Loucy (cell line): ENCODE measurements at regions not wholly inside any gene's neighbourhood (a gene's known extent, or its start where the extent isn't known, plus 50 kb on each side); places are given as distances from the start of the nearest gene placed in this dataset.

ENCODE experiments used
- H2AFZ ChIP-seq: fragments of 200-600 bp; sonication (generic); 2 replicates; pipeline ENCODE4 v1.6.0; 2016; ENCODE audit warnings: antibody characterized with exemption, mild to moderate bottlenecking, low read length, moderate library complexity
- H3F3A ChIP-seq: fragments of 200-600 bp; 2 replicates; pipeline ENCODE4 v1.6.0; 2016; ENCODE audit warnings: antibody characterized with exemption, low read depth, mild to moderate bottlenecking
- H3K27me3 ChIP-seq: fragments of 200-600 bp; sonication (generic); 2 replicates; pipeline ENCODE4 v1.6.1; 2014; ENCODE audit warnings: low read length, mild to moderate bottlenecking; ENCODE audit not compliant: insufficient read depth, poor library complexity, severe bottlenecking
- H3K36me3 ChIP-seq: fragments of 200-600 bp; sonication (generic); 2 replicates; pipeline ENCODE4 v1.6.1; 2016; ENCODE audit warnings: low read length; ENCODE audit not compliant: insufficient read depth
- H3K4me1 ChIP-seq: fragments of 200-600 bp; sonication (generic); 2 replicates; pipeline ENCODE4 v1.5.1; 2014; ENCODE audit warnings: low read length, mild to moderate bottlenecking; ENCODE audit not compliant: insufficient read depth, poor library complexity, severe bottlenecking
- H3K4me2 ChIP-seq: fragments of 200-600 bp; sonication (generic); 2 replicates; pipeline ENCODE4 v1.6.0; 2014; ENCODE audit warnings: antibody characterized with exemption, low read length, low read depth, mild to moderate bottlenecking; ENCODE audit not compliant: poor library complexity, severe bottlenecking
- H3K4me3 ChIP-seq: fragments of 200-600 bp; sonication (generic); 2 replicates; pipeline ENCODE4 v1.5.1; 2014; ENCODE audit warnings: low read length, mild to moderate bottlenecking, mixed read lengths; ENCODE audit not compliant: poor library complexity, severe bottlenecking
- H3K79me2 ChIP-seq: fragments of 200-600 bp; sonication (generic); 2 replicates; pipeline ENCODE4 v1.6.1; 2014; ENCODE audit warnings: low read length; ENCODE audit not compliant: insufficient read depth
- H3K9ac ChIP-seq: fragments of 200-600 bp; sonication (generic); 2 replicates; pipeline ENCODE4 v1.6.0; 2014; ENCODE audit warnings: mild to moderate bottlenecking, low read depth, low read length, moderate library complexity; ENCODE audit not compliant: poor library complexity, severe bottlenecking
- H3K9me2 ChIP-seq: fragments of 200-600 bp; sonication (generic); replicated peaks from 2 replicates; pipeline ENCODE4 v1.6.1; 2016; ENCODE audit warnings: low read depth, low read length, mixed read lengths
- H3K9me3 ChIP-seq: fragments of 200-600 bp; sonication (generic); 2 replicates; pipeline ENCODE4 v1.6.1; 2014; ENCODE audit warnings: mild to moderate bottlenecking, antibody characterized with exemption, low read length, low read depth; ENCODE audit not compliant: insufficient read depth
- H4K20me1 ChIP-seq: fragments of 200-600 bp; sonication (generic); 2 replicates; pipeline ENCODE4 v1.6.0; 2014; ENCODE audit warnings: antibody characterized with exemption, low read length, mild to moderate bottlenecking; ENCODE audit not compliant: insufficient read depth, poor library complexity, severe bottlenecking
- EZH2phosphoT487 ChIP-seq: fragments of 200-600 bp; IDR thresholded peaks from 2 replicates; pipeline ENCODE4 v1.6.1; 2018; ENCODE audit warnings: antibody characterized with exemption, mild to moderate bottlenecking, moderate library complexity, borderline replicate concordance
- TF ChIP-seq, protein P1 (sequence below): fragments of 200-600 bp; sonication (generic); conservative IDR thresholded peaks from 2 replicates; pipeline ENCODE4 v1.5.1; 2014; ENCODE audit warnings: mild to moderate bottlenecking, antibody characterized with exemption, low read length

DNA sequence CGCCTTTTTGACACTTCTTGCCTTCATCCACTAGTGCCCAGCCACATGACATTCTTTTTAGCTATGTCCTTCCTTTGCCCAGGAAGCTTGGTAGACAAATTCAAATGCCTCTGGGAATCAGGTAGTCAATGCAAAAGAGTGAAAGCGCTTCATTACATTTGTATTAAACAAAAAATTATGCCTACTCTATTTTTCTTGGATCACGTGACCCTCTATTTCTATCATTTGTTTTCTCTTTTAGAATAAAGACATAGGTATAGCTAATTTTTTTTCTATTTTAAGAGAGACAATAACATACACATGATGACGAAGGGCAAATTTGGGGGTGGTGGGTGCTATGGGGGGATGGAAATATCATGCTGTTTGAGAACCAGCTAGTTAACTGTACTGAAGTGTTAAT, 384.8 kb downstream of the C3orf38 start:
- H3K4me1 ChIP-seq = no peaks in the 10 kb centered on the region
- H3K9me2 ChIP-seq = no peaks in the 10 kb centered on the region
- TF ChIP-seq EZH2phosphoT487 = no peak
- TF ChIP-seq, protein P1, sequence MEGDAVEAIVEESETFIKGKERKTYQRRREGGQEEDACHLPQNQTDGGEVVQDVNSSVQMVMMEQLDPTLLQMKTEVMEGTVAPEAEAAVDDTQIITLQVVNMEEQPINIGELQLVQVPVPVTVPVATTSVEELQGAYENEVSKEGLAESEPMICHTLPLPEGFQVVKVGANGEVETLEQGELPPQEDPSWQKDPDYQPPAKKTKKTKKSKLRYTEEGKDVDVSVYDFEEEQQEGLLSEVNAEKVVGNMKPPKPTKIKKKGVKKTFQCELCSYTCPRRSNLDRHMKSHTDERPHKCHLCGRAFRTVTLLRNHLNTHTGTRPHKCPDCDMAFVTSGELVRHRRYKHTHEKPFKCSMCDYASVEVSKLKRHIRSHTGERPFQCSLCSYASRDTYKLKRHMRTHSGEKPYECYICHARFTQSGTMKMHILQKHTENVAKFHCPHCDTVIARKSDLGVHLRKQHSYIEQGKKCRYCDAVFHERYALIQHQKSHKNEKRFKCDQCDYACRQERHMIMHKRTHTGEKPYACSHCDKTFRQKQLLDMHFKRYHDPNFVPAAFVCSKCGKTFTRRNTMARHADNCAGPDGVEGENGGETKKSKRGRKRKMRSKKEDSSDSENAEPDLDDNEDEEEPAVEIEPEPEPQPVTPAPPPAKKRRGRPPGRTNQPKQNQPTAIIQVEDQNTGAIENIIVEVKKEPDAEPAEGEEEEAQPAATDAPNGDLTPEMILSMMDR = no peak
- no peaks in the 10 kb centered on the region for H3K36me3 ChIP-seq
- no peaks in the 10 kb centered on the region for H3K79me2 ChIP-seq
- no peaks in the 10 kb centered on the region for H4K20me1 ChIP-seq
- no peaks in the 10 kb centered on the region for H3K27me3 ChIP-seq
- no peak overlapping the region for H3K4me2 ChIP-seq
- no peak overlapping the region for H3K9ac ChIP-seq
- no peak overlapping the region for H2AFZ ChIP-seq
- no peak overlapping the region for H3K4me3 ChIP-seq
- no peaks in the 10 kb centered on the region for H3F3A ChIP-seq
- H3K9me3 ChIP-seq = no peaks in the 10 kb centered on the region

- H3K27me3 ChIP-seq = no peaks in the 10 kb centered on the region
- no peaks in the 10 kb centered on the region for H3K4me1 ChIP-seq
- no peaks in the 10 kb centered on the region for H4K20me1 ChIP-seq
- no peak overlapping the region for H3K9ac ChIP-seq
- no peaks in the 10 kb centered on the region for H3K79me2 ChIP-seq
- no peaks in the 10 kb centered on the region for H3K36me3 ChIP-seq
- no peaks in the 10 kb centered on the region for H3F3A ChIP-seq
- H3K9me2 ChIP-seq = no peaks in the 10 kb centered on the region
- H3K4me3 ChIP-seq = no peak overlapping the region
- H2AFZ ChIP-seq = no peak overlapping the region
- H3K4me2 ChIP-seq = no peak overlapping the region
- no peak for TF ChIP-seq EZH2phosphoT487
- TF ChIP-seq, protein P1 = no peak
- H3K9me3 ChIP-seq = no peaks in the 10 kb centered on the region
These were observed 385.8 kb downstream of the C3orf38 start for GRCh38 chr3:88535563-88535962.

DNA sequence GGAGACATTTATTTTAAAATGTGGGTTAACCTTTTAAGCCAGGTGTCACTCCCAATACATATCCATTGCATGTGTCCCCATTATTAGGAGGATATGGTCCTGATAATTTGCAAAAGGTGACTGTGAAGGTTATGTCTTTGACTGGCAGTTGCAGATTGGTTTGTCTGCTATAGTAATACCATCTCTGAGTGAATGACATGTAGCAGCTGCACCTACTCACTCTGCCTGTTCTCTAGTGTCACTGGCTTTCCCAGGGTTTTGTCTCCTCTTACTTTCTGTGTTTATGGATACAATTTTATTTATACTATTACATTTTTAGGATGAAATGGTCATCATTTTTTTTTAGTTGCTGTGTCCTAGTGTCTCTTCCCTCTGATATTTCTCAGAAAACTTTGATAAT, 393.2 kb downstream of the C3orf38 start:
- no peak overlapping the region for H3K9ac ChIP-seq
- H3K79me2 ChIP-seq = no peaks in the 10 kb centered on the region
- no peaks in the 10 kb centered on the region for H3F3A ChIP-seq
- no peak overlapping the region for H3K4me2 ChIP-seq
- no peaks in the 10 kb centered on the region for H3K4me1 ChIP-seq
- TF ChIP-seq, protein P1 = no peak
- TF ChIP-seq EZH2phosphoT487 = no peak
- no peaks in the 10 kb centered on the region for H3K9me2 ChIP-seq
- H3K27me3 ChIP-seq = no peaks in the 10 kb centered on the region
- no peak overlapping the region for H3K4me3 ChIP-seq
- no peak overlapping the region for H2AFZ ChIP-seq
- no peaks in the 10 kb centered on the region for H3K9me3 ChIP-seq
- H4K20me1 ChIP-seq = no peaks in the 10 kb centered on the region
- H3K36me3 ChIP-seq = no peaks in the 10 kb centered on the region
